SW480 (cell line): ENCODE measurements at regions not wholly inside any gene's neighbourhood (a gene's known extent, or its start where the extent isn't known, plus 50 kb on each side); places are given as distances from the start of the nearest gene placed in this dataset.

Experiments
- DNase-seq: peaks from one replicate; pipeline ENCODE4 v3.0.0-alpha.2; 2016; ENCODE audit warnings: low spot score

- no peak for DNase-seq
Measured at GRCh38 chr10:35693800-35694199, 51.7 kb upstream of the FZD8 start.
